HG03342 (cell line): ENCODE measurements at regions not wholly inside any gene's neighbourhood (a gene's known extent, or its start where the extent isn't known, plus 50 kb on each side); places are given as distances from the start of the nearest gene placed in this dataset.
"Not testable (repeated sequence)": the region's sequence is repeated elsewhere in the genome, so short reads cannot be mapped to it uniquely, and the experiment has no call there.

ENCODE experiments used
- ATAC-seq: cut with Tn5 transposase; IDR thresholded peaks from one replicate; pipeline ENCODE4 v1.9.1; 2021; ENCODE audit warnings: mild to moderate bottlenecking, moderate library complexity; ENCODE audit not compliant: unreplicated experiment

DNA sequence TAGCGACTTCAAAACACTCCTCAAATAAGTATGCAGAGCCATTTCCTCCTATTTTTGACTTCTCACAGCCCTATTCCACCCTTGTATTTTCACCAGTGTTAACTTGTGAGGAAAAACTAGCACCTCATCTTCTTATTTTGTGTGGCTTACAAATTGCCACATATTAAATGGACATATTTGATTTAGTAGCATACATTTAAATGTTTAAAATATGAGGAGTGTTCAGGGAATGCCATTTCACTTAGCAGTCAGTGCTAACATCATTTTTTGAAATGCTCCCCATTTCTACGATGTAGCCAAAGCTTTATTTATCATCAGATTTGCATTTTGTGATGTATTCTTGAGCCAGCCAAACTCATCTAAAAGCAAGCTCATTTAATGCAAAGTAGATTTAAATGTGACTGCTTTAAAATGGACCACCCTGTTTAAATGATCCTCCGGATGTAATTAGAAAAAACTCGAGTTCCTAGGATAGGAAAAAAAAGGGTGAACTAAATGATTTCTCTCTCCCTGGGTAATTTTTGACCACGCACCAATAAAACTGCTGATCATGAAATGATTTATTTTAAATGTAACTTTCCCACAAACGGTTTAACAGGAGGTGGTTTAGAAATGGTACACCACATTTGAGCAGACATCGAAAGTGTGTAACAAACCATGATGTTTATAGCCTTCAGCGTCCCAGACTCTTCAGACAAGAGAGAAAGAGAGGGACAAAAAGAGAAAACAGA is 172.6 kb downstream of the CD83 start:
- no peak for ATAC-seq

DNA sequence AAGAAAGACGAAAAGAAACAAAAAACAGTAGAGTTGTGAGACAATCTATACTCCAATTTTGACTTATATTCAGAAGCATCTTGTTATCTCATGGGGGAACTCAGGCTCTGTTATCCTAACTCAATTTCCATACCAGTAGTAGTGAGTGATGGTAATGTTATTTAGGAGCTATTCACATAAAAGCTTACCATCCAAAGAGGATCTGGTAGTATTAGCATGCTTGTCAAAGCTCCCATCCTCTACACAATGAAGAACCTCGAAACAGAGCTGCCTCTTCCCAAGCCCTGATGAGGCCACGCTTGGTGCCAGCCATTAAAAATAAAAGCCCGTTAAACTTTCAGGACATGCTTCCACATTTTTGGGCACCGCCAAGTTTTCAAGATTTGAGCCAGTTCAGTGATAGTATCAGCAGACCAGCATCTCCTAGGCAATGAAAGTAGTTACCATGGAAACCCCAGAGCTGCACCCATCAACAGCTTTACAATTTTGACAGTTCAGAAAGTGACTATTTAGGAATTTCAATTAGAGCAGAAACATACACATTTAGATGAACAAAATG is 173.3 kb downstream of the CD83 start:
- no peak for ATAC-seq

DNA sequence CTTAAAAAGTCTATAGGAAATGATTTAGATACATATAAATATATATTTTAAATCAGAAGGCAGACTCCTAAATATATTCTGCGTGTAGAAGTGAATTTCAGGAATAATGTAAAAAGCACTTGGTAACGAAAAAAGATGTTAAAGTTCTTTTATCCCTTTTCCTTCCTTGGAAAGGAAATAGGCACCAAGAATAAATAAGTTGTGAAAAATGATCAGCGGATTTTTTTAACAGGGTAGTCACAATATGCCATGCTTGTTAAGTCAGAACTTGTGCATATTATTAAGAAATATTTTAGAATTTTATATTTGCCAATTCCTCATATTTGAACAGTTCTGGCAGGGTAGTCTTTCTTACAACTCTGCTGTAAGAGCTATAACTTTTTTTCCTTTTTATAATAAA is 173.8 kb downstream of the CD83 start:
- no peak for ATAC-seq

DNA sequence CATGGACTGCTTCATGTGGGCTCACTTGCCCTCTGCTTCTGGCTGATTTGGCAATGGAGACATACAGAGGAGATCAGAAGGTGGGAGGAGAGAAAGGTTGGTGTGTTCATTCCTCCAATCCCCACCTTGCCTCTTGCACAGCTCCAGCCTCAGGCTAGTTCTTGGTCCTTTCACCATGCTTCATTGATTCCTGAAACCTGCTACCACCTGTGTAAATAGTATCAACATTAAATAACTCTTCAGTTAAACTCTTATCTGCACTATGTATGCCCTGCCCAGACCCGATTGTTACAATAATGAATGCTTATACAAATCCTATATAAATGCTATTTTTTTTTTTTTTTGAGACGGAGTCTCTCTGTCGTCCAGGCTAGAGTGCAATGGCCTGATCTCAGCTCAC is 174.5 kb downstream of the CD83 start:
- no peak for ATAC-seq

DNA sequence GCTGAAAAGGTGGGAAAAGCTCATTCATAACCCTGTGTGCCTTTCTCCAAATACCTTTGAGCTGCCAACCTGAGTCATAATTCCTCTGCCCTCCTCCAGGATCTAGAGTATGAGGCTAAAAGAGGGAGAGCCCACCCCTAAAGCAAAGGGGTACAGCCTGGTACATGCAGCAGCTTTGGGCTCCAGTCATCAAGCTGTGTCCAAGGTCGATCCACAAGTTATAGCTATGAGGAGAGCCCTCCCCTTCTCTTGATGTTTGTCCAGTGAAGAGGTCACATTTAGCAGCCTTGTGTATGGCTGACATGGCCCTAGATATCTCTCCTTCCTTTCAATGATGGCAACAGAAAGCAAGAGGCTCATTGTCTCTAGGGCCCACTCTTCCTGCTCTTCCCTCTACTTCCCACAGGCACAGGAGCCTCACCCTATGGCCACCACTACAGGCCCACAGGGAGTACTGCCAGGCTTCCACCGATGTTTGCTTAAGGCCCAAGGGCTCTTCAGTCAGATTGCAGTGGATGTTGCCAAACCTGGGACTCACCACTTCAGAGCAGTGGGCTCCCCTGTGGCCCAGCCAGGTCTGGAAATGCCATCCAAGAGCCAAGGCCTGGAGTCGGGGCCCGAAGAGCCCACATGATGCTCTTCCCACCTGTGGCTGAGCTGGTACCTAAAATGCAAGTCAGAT is 176.8 kb downstream of the CD83 start:
- ATAC-seq = no peak

DNA sequence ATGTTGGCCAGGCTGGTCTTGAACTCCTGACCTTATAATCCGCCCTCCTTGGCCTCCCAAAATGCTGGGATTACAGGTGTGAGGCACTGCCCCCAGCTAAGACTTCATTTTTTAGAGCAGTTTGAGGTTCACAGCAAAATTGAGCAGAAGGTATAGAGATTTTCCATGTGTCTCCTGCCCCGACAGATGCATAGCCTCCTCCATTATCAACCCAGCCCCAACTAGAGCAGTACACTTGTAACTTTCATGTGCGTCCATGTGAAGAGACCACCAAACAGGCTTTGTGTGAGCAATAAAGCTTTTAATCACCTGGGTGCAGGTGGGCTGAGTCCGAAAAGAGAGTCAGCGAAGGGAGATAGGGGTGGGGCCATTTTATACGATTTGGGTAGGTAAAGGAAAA is 179.1 kb downstream of the CD83 start:
- ATAC-seq = not testable (repeated sequence)

DNA sequence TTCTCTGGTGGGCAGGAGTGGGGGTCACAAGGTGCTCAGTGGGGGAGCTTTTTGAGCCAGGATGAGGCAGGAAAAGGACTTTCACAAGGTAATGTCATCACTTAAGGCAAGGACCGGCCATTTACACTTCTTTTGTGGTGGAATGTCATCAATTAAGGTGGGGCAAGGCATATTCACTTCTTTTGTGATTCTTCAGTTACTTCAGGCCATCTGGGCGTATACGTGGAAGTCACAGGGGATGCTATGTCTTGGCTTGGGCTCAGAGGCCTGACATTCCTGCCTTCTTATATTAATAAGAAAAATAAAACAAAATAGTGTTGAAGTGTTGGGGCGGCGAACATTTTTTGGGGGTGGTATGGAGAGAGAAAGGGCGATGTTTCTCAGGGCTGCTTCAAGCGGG is 179.5 kb downstream of the CD83 start:
- ATAC-seq = not testable (repeated sequence)

DNA sequence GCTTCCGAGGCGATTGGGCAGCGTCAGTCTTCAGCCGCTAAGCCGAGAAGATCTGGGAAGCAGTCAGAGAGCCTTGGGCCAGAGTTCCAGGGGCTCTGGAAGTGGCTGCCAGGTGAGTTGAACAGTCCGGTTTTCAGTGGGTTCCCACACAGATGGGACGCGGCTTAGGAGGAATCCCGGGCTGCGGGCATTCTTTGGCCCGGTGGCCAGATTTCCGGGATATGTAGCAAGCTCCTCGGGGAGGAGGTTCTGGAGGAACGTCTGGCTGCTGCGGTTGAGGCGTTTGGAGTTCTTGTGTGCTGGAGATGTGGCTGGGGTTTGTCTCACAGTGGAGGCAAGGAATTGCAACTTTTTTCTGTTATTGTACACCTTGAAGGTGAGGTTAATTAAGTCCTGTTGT is 182.6 kb downstream of the CD83 start:
- not testable (repeated sequence) for ATAC-seq

DNA sequence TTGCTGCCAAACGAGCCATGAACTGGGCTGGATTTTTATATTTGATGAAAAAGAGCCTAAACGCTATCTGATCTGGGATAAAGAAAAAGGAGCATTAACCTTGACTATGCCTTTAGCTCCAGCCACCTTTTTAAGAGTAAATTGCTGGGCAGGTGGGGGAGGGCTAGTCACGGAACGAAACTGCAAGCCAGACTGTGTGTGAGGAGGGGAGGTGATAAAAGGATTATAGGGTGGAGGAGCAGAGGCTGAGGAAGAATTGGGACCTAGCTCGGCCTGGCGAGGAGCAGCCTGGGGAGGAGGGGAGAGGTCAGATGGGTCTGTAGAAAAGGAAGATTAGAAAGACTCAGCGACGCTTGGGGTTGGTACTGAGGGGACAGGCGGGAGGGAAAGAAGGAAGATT is 183.1 kb downstream of the CD83 start:
- not testable (repeated sequence) for ATAC-seq

DNA sequence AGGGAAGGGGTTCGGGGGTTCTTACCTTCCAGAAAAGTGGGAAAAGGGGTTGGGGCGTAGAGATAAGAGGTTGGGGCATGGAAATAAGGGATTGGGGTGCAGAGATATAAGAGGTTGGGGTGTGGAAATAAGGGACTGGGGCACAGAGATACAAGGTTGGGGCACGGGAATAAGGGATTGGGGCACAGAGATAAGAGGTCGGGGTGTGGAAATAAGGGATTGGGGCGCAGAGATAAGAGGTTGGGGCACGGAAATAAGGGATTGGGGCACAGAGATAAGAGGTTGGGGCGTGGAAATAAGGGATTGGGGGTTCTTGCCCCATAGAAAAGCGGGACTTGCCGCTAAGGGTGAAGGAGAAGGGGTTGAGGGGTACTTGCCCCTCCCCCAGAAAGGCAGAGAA is 183.9 kb downstream of the CD83 start:
- ATAC-seq = not testable (repeated sequence)

DNA sequence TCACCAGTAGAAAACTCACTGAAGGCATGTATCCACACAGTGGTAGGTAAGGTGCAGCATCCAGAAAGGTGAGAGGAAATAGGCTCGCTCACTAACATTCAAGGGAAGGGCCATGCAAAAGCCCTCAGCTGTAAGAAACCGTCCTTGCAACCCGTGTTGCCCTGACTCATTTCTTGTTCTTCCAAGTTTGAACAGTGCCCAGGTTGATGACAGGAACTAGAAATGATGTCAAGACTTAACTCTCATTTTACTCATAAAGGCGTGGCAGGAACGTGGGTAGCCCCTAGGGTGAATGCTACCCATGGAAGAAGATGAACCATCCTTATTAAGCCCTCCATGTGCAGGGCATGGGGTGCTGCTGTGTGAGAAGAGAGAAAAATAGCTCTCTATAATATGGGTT is 187.6 kb downstream of the CD83 start:
- no peak for ATAC-seq

DNA sequence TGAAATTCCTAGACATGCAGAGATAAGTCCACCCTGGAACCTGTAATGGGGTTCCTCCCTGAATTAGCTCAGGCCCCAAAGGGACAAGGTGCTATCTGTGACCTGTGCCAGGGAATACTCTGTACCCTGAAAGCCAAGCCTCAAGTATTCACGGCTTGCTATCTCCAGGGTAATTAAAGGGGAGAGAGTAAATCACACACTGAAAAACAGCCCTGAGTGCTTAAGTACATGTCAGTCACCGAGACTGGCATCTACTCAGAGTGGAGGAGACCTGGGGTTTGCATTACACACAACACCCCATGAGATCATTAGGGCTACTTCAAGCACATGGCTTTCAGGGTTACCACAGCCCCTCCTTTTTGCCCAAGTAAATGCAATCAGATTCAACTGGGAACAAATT is 188.1 kb downstream of the CD83 start:
- no peak for ATAC-seq

DNA sequence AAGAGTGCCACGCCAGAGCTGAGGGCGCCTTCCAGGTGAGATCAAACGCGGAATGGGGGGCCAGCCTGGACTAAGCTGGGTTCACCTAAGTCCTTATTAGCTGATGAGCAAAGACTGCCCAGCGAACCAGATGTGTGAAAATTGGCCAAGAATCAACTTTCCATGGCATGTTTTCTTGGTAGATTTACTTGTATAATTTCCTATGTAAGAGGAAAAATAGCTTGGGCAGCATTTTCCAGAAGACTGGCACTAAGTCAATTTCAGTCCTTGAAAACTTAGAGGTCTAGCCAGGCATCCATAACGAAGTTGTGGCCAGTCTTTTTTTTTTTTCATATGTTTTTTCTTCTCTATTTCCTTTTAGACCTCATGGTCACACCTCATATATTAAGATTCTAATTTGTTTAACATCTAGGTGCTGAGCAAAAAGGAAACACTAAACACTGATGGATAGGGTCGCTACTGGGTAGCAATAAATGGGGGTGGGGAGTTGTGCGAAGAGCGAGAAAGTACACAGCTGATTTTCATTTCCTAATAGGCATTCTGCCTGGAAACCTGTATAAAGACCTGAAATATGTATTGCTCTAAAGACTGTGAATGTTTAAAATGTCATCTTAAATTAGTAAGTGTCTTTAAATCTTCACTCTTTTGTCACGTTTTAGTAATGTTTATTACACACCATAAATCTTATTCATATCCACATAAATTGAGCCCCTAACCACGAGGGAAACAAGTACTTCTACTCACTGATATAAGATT is 188.8 kb downstream of the CD83 start:
- no peak for ATAC-seq

DNA sequence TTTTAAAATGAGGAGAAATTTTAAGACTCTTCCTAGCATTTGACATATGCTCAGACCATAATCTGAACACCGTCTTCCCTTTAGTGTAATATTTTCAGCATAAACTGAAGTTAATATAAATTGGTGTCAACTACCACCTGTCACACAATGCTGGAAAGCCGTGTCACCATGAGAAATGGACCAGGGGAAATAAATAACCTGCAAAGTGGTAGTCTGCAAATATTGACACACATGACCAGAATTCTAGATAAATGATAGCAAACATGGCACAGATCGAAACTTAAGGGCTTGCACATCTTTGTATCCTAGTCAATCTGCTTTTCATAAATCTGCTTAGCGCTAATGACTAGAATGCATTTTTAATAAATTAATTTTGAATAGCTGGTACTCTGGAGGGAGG is 191.9 kb downstream of the CD83 start:
- ATAC-seq = no peak

DNA sequence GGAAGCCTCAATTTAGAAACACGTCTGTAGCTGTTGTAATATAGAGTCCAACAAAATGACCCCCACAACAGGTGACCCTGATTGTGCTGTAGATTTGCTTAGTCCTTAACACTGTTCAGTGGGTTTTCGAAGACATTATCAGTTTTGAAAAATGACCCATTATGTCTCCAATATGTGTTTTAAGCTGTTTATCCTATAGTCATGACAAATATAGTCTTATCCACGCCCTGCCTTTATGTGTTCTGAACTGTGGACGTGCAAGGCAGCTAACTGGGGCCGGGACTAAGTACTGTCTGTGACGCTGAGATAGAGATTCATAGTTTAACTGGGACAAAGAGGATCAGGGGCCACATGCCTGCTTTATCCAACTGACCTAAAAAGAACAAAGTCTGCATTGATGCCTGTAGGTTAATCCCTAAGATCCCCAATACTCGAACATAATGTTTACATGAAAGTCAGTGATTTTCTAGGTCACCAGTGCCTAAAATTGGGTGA is 192.4 kb downstream of the CD83 start:
- no peak for ATAC-seq

DNA sequence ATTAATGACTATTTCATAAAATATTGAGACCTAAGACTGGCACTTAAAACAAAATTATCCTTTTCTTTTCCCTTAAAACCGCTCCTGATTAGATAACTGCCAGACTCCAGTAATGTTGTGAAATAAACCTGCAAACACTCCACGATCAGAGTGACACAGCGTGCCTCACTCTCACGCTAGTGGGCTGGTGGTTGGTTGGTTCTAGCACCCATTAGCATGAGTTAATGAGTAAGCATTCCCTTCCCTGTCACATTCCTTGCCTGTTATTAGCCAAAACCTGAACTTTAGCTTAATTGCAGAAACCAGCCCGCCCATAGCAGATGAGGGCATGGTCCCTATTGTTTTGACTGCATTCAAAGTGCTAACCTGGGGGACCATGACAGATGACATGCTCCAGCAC is 193.4 kb downstream of the CD83 start:
- no peak for ATAC-seq

DNA sequence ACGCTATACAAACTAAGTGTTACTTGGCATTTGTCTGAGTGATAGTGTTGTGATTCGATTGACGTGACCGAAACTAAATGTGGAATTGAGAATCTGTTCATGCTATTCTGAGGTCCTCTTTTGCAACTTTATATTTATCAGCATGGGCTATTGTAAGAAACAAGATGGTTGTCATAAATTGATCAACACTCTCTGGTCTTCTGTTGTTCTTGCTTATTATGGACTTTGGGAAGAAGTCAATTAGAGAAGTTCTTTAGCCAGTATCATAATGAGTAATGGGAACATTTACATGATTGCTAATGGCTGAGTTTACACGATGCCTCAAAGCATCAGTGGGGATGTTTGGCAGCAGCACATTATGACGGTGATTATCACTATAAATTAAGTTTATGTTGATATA is 195.0 kb downstream of the CD83 start:
- ATAC-seq = no peak

DNA sequence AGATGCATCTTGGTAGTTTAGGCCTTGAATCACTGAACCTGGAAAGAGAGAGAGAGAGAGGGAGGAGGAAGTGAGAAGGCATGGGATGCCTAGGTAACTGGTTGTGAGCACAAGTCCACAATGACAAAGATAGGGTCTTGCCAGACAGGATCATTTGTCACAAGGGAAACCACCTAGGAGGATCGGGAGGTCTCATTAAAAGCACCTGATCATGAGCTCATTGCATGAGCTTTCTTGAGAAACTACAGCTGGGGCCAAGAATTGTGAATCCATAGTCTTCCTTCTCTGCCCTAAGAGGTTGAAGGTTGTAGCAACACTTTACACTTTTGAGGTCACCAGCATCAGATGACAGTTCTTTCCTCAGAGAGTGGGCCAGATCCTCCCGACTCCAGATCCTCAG is 195.7 kb downstream of the CD83 start:
- peak; percentile 56 for ATAC-seq

DNA sequence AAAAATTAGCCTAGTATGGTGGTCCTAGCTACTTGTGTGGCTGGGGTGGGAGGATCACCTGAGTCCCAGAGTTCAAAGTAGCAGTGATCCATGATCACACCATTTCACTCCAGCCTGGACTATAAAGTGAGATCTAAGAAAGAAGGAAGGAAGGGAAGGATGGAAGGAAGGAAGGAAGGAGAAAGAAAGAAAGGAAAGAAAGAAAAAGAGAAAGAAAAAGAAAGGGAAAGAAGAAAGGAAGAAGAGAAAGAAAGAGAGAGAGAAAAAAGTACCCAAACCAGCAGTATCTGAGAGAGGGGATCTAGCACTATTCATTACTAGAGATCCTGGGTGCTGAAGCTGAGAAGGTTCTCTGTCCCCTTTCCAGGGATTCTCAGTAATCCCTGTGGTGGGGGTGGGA is 197.8 kb downstream of the CD83 start:
- ATAC-seq = no peak

DNA sequence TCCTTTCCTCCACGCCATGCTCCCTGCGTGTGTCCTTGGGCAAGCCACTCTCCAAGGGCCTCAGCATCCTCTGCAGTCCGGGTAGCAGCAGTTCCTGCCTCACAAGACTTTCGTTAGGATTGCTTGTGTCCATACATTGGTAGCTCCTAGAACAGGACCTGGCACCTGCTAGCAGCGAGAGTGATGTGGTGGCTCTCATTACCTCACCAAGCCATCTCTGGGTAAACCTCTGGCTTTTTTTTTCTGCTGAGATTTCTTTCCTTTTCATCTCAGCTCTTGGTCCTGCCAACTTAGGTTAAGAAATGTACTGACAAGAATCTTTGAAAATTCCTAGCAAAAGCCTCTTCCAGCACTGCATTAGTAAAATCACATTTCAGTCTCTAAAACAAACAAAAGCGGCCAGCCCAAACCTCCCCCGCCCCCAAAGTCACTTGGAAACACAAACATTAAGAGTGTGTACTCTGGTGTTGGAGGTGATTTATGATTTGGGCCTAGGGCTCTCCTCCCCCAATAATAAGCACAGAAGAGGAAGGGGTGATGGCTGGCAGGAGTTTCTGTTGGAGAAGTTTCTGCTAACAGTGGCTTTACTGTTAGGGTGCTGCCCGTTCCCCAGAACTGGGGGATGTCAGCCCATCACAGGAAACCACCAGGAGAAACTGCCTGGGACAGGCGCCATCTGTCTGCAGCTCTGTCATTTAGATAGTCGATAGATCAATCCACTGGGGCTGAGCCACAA is 199.2 kb downstream of the CD83 start:
- no peak for ATAC-seq
